ENCODE measurements at regions not wholly inside any gene's neighbourhood (a gene's known extent, or its start where the extent isn't known, plus 50 kb on each side); places are given as distances from the start of the nearest gene placed in this dataset.

GRCh38 chr11:100472727-100473389 lies 214.2 kb upstream of the ARHGAP42 start:
- Mint-ChIP-seq H3K36me3 (ENCODE audit: insufficient read depth) (no peaks in the 10 kb centered on the region), H3K27me3 (no peaks in the 10 kb centered on the region), H3K4me3 (ENCODE audit: low read depth) (no peak overlapping the region), H3K4me1 (ENCODE audit: low read depth) (no peaks in the 10 kb centered on the region), H3K27ac (no peak overlapping the region), H3K9me3 (ENCODE audit: low read depth) (no peaks in the 10 kb centered on the region)
- no peak for DNase-seq (ENCODE audit: low spot score, unreplicated experiment)
- no peak for TF ChIP-seq CTCF (IDR thresholded peaks at IDR 0.05; ENCODE audit: unreplicated experiment)

GRCh38 chr11:100473390-100473740 lies 213.7 kb upstream of the ARHGAP42 start:
- H3K4me3 Mint-ChIP-seq (ENCODE audit: low read depth): no peak overlapping the region
- no peak for TF ChIP-seq CTCF (IDR thresholded peaks at IDR 0.05; ENCODE audit: unreplicated experiment)
- no peaks in the 10 kb centered on the region for H3K4me1 Mint-ChIP-seq (ENCODE audit: low read depth)
- no peak for DNase-seq (ENCODE audit: low spot score, unreplicated experiment)
- H3K9me3 Mint-ChIP-seq (ENCODE audit: low read depth): no peaks in the 10 kb centered on the region
- H3K27ac Mint-ChIP-seq: no peak overlapping the region
- no peaks in the 10 kb centered on the region for H3K27me3 Mint-ChIP-seq
- H3K36me3 Mint-ChIP-seq (ENCODE audit: insufficient read depth): no peaks in the 10 kb centered on the region

- Mint-ChIP-seq H3K27me3 (no peaks in the 10 kb centered on the region), H3K9me3 (ENCODE audit: low read depth) (peaks cover 15% of the 10 kb centered on the region), H3K4me1 (ENCODE audit: low read depth) (no peaks in the 10 kb centered on the region), H3K4me3 (ENCODE audit: low read depth) (no peak overlapping the region), H3K36me3 (ENCODE audit: insufficient read depth) (peaks cover 1% of the 10 kb centered on the region), H3K27ac (no peak overlapping the region)
- no peak for DNase-seq (ENCODE audit: low spot score, unreplicated experiment)
- no peak for TF ChIP-seq CTCF (IDR thresholded peaks at IDR 0.05; ENCODE audit: unreplicated experiment)
Observed at GRCh38 chr11:100484948-100485347, 202.1 kb upstream of the ARHGAP42 start.

DNA sequence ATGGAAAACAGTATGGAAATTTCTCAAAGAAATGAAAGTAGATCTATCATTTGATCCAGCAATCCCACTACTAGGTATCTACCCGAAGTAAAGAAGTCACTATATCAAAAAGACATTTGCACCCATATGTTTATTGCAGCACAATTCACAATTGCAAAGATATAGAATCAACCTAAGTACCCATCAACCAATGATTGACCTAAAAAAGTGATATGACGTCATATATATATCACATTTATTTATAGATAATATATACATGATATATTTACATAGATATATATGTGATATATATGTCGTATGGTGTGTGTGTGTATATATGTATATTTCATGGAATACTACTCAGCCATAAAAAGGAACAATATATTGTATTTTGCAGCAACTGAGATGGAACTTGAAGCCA lies 188.3 kb upstream of the ARHGAP42 start:
- no peak overlapping the region for H3K27ac Mint-ChIP-seq
- no peak overlapping the region for H3K4me3 Mint-ChIP-seq (ENCODE audit: low read depth)
- no peak for TF ChIP-seq CTCF (IDR thresholded peaks at IDR 0.05; ENCODE audit: unreplicated experiment)
- no peak for DNase-seq (ENCODE audit: low spot score, unreplicated experiment)
- peaks cover 21% of the 10 kb centered on the region for H3K9me3 Mint-ChIP-seq (ENCODE audit: low read depth)
- no peaks in the 10 kb centered on the region for H3K36me3 Mint-ChIP-seq (ENCODE audit: insufficient read depth)
- H3K27me3 Mint-ChIP-seq: no peaks in the 10 kb centered on the region
- H3K4me1 Mint-ChIP-seq (ENCODE audit: low read depth): no peaks in the 10 kb centered on the region

GRCh38 chr11:100501450-100501849 lies 185.6 kb upstream of the ARHGAP42 start:
- Mint-ChIP-seq H3K9me3 (ENCODE audit: low read depth) (peaks cover 12% of the 10 kb centered on the region), H3K27ac (no peak overlapping the region), H3K4me3 (ENCODE audit: low read depth) (no peak overlapping the region), H3K36me3 (ENCODE audit: insufficient read depth) (no peaks in the 10 kb centered on the region), H3K4me1 (ENCODE audit: low read depth) (no peaks in the 10 kb centered on the region), H3K27me3 (no peaks in the 10 kb centered on the region)
- TF ChIP-seq CTCF (IDR thresholded peaks at IDR 0.05; ENCODE audit: unreplicated experiment): no peak
- no peak for DNase-seq (ENCODE audit: low spot score, unreplicated experiment)

Data from progenitor cell of endocrine pancreas (in vitro differentiated cells).